Epidermal melanocyte (primary cell): ENCODE measurements at regions not wholly inside any gene's neighbourhood (a gene's known extent, or its start where the extent isn't known, plus 50 kb on each side); places are given as distances from the start of the nearest gene placed in this dataset.

Source experiments
- DNase-seq: peaks from one replicate; pipeline ENCODE4 v3.0.0; 2011; ENCODE audit warnings: low spot score; ENCODE audit not compliant: insufficient read length

GRCh38 chr21:16535626-16536025, 805.8 kb downstream of the USP25 start:
- no peak for DNase-seq

GRCh38 chr21:16536140-16536539, 806.4 kb downstream of the USP25 start:
- DNase-seq, result no peak

- DNase-seq, result no peak
Observed at GRCh38 chr21:16536643-16537434, 807.1 kb downstream of the USP25 start.

GRCh38 chr21:16537501-16537900, 807.7 kb downstream of the USP25 start:
- no peak for DNase-seq

DNA sequence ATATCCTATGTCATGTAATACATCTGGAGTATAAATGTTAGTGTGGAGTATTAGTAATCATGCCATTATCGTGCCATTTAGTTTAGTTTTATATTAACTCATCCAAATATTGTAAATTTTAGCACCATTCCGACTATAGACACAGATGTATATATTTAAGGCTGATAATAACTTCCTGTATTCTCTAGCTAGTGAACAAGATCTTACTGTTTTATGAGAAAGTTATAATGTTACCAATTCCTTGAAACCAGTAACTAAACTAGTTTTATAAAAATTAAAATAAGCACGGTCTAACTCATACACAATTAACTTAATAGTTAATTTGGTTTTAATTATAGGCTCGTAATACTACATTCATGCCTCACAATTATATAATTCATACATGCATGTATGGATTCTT, 808.6 kb downstream of the USP25 start:
- no peak for DNase-seq

GRCh38 chr21:16538936-16539440, 809.2 kb downstream of the USP25 start:
- DNase-seq, result no peak

DNA sequence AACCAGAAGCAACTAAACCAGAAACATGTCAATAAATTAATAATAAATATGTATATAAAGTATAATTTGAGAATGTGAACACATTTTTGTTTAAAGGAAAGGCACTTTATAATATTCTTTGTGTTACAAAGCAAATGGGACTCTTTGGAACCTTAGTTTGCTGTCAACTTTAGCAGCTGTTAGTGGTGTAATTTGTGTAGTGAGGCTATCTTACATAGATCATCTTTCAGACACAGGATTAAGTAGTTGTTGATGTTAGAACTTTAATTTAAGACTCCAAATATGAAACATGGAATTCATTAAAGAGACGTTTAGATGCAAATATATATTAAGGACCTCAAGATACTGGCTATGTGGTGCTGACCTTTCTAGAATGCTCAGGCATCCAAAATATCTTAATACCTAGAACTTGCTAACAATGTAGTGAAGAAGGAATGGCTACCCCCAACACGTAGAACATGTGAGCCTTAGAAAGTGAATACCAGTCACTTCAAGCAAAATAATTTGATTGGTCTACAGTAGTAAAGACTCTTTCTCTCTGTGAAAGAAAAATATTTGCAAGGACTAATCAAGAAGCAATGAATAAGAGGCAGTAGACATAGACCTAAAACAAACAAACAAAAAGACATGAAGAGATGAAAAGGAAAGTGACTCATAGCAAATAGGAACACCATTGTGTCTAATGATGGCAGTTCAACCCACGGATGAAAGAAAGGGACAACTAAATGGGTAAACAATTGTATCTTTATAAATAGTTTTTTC, 811.4 kb downstream of the USP25 start:
- DNase-seq, result no peak

- DNase-seq, result no peak
Observed at GRCh38 chr21:16550118-16550517, 820.3 kb downstream of the USP25 start.

DNA sequence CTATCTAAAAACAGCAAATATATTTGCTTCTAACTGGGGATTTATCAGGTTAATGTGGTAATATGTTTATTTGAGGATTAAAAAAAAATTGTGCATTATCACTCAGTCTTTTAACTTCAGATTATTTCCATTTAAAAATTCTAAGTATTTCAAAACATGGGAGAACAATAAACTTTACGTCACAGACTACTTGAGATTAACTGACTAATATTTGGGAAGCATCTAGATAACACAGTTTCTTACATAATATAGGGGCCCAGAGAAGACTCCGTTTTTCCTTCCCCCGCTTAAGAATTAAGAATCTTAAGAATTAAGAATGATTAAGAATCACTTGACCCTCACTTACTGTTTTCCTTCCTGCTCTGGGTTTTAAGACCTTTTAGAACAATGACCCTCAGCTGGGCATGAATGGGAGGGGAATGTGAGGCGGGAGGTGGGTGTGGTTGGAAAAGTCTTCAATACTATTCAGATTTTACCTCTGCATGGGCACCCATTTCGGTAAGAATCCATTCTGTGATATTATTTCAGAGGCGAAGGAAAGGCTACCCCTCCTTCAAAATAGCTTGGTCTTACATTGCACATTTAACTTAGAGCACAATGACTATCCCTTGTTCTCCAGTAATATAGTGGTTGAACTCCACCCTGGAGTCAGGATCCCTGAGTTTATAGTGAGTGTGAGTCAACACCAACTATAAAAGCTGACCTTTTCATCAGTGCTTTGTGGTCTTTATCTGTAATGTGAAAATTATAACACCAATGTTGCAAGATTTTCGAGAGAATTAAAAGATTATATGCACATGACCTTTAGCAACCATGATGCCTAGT, 821.3 kb downstream of the USP25 start:
- DNase-seq, result no peak

GRCh38 chr21:16552880-16553279, 823.1 kb downstream of the USP25 start:
- no peak for DNase-seq

GRCh38 chr21:16554503-16554902, 824.7 kb downstream of the USP25 start:
- DNase-seq, result no peak

DNA sequence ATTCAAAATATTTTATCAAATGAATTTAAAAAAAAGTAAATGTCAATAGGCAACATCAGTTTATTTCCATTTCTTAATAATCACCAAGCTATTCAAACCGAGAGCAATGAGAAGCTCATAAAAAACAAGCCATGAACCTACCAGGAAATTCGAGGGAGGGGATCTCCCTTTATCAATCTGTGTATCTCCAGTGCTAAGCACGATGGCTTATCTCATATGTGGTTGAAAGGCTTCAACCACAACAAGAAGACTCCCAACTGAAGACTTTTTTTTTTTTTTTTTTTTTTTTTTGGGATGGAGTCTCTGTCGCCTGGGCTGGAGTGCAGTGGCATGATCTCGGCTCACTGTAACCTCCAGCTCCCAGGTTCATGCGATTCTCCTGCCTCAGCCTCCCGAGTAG, 833.3 kb downstream of the USP25 start:
- no peak for DNase-seq

DNA sequence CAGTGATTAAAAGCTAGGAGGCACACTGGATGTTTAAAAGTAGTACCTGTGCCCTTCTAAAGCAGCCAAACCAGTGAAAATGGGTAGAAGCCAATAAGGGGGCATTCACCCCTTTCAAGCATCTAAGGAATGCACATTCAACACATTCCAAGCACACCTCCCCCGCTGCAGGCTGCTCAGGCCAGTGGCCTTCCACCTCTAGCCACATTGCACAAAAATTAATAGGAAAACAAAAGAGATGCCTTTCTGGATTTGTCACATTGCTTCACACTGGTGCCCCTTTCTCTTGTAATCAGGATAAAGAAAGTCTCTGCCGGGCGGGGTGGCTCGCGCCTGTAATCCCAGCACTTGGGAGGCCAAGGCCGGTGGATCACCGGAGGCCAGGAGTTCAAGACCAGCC, 834.0 kb downstream of the USP25 start:
- DNase-seq, result no peak

- DNase-seq, result no peak
Observed at GRCh38 chr21:16568244-16568643, 838.5 kb downstream of the USP25 start.

DNA sequence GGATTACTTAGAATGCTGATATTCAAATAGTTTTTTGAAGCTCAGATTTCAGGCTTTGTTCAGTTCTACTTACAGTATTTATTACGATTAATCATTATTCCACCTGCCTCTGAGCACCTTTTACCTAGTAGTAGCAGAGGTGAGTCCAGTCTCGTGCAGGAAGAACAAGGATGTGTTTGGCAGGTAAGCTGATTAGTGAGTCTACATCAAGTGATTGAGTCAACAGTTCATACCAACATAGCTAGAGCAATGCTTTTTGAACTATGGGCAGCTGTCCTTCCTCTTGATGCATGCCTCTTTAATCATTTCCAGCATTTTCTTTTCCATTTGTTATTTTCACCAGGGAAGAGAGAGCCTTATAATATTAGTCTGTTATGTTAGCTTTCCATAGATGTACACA, 838.9 kb downstream of the USP25 start:
- no peak for DNase-seq

DNA sequence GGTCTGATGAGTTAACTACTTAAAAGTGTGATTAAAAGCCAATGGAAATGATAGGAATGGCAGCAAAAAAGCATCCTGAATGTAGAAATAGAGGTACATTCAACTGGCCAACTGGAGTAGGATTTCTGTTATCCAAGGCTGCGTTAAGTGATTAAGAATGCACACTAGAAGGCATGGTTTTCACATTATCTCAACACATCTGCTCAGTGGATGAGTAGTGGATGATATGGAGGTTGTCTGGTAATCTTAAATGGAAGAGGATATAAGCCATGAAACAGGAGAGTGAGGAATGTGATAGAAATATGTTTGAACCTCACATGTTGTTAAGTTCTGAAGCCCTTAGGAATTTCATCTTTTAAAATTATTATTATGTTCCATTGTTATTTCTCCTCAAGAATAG, 839.9 kb downstream of the USP25 start:
- DNase-seq, result no peak

DNA sequence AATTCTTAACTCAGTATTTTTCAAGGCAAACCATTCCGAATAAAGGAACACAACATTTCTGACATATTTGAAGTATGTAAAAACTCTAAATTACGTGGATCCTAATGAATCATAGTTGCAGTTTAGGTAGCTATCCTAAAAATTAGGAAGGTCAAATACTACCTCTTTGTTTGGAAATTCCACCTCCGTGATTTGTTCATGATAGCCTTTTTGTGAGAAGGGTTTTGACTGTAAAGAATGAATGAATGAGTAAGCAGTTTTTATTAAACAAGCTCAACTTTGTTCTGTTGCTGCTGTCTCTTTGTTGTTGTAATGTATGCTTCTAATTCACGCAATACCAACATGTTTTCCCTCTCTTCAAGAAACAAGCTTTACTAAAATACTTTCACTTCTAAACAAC, 840.4 kb downstream of the USP25 start:
- no peak for DNase-seq

DNA sequence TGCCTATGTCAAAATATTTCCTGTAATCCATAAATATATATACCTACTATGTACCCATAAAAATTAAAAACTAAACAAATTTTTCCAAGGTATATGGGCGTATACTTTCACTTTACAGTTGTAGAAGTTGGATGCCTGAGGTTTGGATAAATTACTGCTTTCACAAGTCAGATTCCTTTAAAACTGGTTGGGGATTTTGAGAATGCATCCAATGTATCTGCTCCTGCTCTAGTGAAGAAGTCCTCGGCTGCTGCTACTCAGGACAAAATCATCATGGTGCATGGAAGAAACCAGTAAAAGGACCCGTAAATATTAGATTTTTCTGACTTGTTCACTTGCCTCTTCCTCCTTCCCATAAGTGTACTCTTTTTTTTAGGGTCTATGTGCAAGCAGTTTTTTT, 841.1 kb downstream of the USP25 start:
- DNase-seq, result no peak

GRCh38 chr21:16571594-16571993, 841.8 kb downstream of the USP25 start:
- DNase-seq, result no peak

- no peak for DNase-seq
Observed at GRCh38 chr21:16572032-16572431, 842.2 kb downstream of the USP25 start.

DNA sequence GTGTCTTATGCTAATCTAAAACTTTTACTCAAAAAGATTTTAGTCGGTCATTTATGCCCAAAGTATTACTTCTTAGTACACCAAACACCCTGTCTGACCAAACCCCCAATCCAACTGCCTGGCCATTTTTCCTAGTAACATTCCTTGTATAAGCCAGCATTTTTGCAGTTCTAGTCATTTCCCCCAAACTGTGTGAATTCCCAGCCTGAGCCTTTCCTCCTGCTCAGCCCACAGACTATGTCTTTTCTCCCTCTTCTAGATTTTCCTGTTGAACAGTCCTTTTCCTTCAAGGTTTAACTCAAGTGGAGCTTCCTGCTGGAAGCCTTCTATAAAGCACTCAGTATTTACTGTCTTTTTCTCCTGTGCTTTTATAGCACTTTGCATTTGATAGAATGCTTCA, 843.8 kb downstream of the USP25 start:
- DNase-seq, result no peak

DNA sequence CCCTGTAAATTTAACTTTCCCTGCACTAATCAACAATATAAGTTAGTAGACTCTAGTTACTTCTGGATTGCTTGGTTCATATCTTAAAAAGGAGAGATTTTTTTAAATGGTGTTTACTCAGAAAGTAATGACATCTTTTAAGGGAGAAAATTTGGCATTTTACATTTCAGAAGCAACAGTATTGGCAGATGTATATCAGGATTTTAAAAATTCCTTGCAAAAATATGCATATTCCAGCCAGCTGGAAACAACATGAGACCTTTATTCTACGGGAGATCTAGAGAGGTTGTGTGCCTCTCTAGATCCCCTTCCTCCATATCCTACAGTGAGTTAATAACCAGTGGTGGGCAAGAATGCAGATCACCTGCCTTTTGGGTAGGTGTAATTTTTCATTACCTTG, 848.2 kb downstream of the USP25 start:
- DNase-seq, result no peak
